ENCODE measurements at regions not wholly inside any gene's neighbourhood (a gene's known extent, or its start where the extent isn't known, plus 50 kb on each side); places are given as distances from the start of the nearest gene placed in this dataset.
A peak's percentile ranks its signal among the peaks of the same experiment; 100 is the strongest.

GRCh38 chr12:127903146-127903545, 363.8 kb upstream of the TMEM132C start:
- no peak overlapping the region for H3K27ac ChIP-seq
- TF ChIP-seq ZFX (IDR thresholded peaks at IDR 0.05; ENCODE audit: borderline replicate concordance) (no peak), CTCF (IDR thresholded peaks at IDR 0.05) (no peak)

- TF ChIP-seq CTCF (IDR thresholded peaks at IDR 0.05) (no peak), ZFX (IDR thresholded peaks at IDR 0.05; ENCODE audit: borderline replicate concordance) (no peak)
- H3K27ac ChIP-seq = no peak overlapping the region
Measured at GRCh38 chr12:127909041-127909440, 357.9 kb upstream of the TMEM132C start.

GRCh38 chr12:127911291-127911690, 355.7 kb upstream of the TMEM132C start:
- H3K27ac ChIP-seq = no peak overlapping the region
- TF ChIP-seq ZFX (IDR thresholded peaks at IDR 0.05; ENCODE audit: borderline replicate concordance) = no peak
- no peak for TF ChIP-seq CTCF (IDR thresholded peaks at IDR 0.05)

- TF ChIP-seq CTCF (IDR thresholded peaks at IDR 0.05) (no peak), ZFX (IDR thresholded peaks at IDR 0.05; ENCODE audit: borderline replicate concordance) (no peak)
- no peak overlapping the region for H3K27ac ChIP-seq
Measured at GRCh38 chr12:127912035-127912665, 354.8 kb upstream of the TMEM132C start.

- TF ChIP-seq ZFX (IDR thresholded peaks at IDR 0.05; ENCODE audit: borderline replicate concordance) (no peak), CTCF (IDR thresholded peaks at IDR 0.05) (no peak)
- H3K27ac ChIP-seq = no peak overlapping the region
Measured at GRCh38 chr12:127923501-127923900, 343.5 kb upstream of the TMEM132C start.

- no peak for TF ChIP-seq ZFX (IDR thresholded peaks at IDR 0.05; ENCODE audit: borderline replicate concordance)
- TF ChIP-seq CTCF (IDR thresholded peaks at IDR 0.05) = peak; percentile 45
- H3K27ac ChIP-seq = no peak overlapping the region
Measured at GRCh38 chr12:127925971-127926370, 341.0 kb upstream of the TMEM132C start.

- no peak overlapping the region for H3K27ac ChIP-seq
- TF ChIP-seq CTCF (IDR thresholded peaks at IDR 0.05) = no peak
- no peak for TF ChIP-seq ZFX (IDR thresholded peaks at IDR 0.05; ENCODE audit: borderline replicate concordance)
Measured at GRCh38 chr12:127928178-127928577, 338.8 kb upstream of the TMEM132C start.
